ENCODE measurements at regions not wholly inside any gene's neighbourhood (a gene's known extent, or its start where the extent isn't known, plus 50 kb on each side); places are given as distances from the start of the nearest gene placed in this dataset.

- H3K36me3 ChIP-seq: no peaks in the 10 kb centered on the region
- H3K4me1 ChIP-seq: no peaks in the 10 kb centered on the region
- no peak overlapping the region for H3K4me2 ChIP-seq
- H3K9ac ChIP-seq: no peak overlapping the region
- no peak for TF ChIP-seq Cebpa-rat (IDR thresholded peaks at IDR 0.05)
- no peaks in the 10 kb centered on the region for H3K9me3 ChIP-seq
- H4K20me1 ChIP-seq: no peaks in the 10 kb centered on the region
- H3K4me3 ChIP-seq: no peak overlapping the region
- no peaks in the 10 kb centered on the region for H3K27me3 ChIP-seq
- no peak overlapping the region for H3K27ac ChIP-seq
Observed at GRCh38 chr12:13811061-13811460, 170.3 kb downstream of the GRIN2B start.

GRCh38 chr12:13805041-13805440 lies 176.4 kb downstream of the GRIN2B start:
- no peak for TF ChIP-seq Cebpa-rat (IDR thresholded peaks at IDR 0.05)
- H3K4me2 ChIP-seq: no peak overlapping the region

GRCh38 chr12:13801543-13801942 lies 179.9 kb downstream of the GRIN2B start:
- H3K9ac ChIP-seq: no peak overlapping the region
- H3K4me2 ChIP-seq: no peak overlapping the region
- no peak overlapping the region for H3K4me3 ChIP-seq
- TF ChIP-seq Cebpa-rat (IDR thresholded peaks at IDR 0.05): no peak
- no peaks in the 10 kb centered on the region for H3K36me3 ChIP-seq
- H3K27ac ChIP-seq: no peak overlapping the region
- H3K9me3 ChIP-seq: no peaks in the 10 kb centered on the region
- H3K4me1 ChIP-seq: no peaks in the 10 kb centered on the region
- H3K27me3 ChIP-seq: no peaks in the 10 kb centered on the region
- H4K20me1 ChIP-seq: no peaks in the 10 kb centered on the region

More at GRCh38 chr12:13805041-13805440, 176.4 kb downstream of the GRIN2B start:
- H3K9me3 ChIP-seq: no peaks in the 10 kb centered on the region
- no peaks in the 10 kb centered on the region for H4K20me1 ChIP-seq
- no peak overlapping the region for H3K9ac ChIP-seq
- H3K4me3 ChIP-seq: no peak overlapping the region
- H3K36me3 ChIP-seq: no peaks in the 10 kb centered on the region
- no peaks in the 10 kb centered on the region for H3K4me1 ChIP-seq
- H3K27ac ChIP-seq: no peak overlapping the region
- H3K27me3 ChIP-seq: no peaks in the 10 kb centered on the region

- no peak overlapping the region for H3K4me3 ChIP-seq
- no peaks in the 10 kb centered on the region for H3K36me3 ChIP-seq
- no peaks in the 10 kb centered on the region for H3K27me3 ChIP-seq
- TF ChIP-seq Cebpa-rat (IDR thresholded peaks at IDR 0.05): no peak
- H3K9me3 ChIP-seq: no peaks in the 10 kb centered on the region
- H3K27ac ChIP-seq: no peak overlapping the region
- no peak overlapping the region for H3K9ac ChIP-seq
- no peaks in the 10 kb centered on the region for H3K4me1 ChIP-seq
- no peaks in the 10 kb centered on the region for H4K20me1 ChIP-seq
- H3K4me2 ChIP-seq: no peak overlapping the region
Observed at GRCh38 chr12:13799574-13799973, 181.8 kb downstream of the GRIN2B start.

GRCh38 chr12:13798162-13798561 lies 183.2 kb downstream of the GRIN2B start:
- no peaks in the 10 kb centered on the region for H4K20me1 ChIP-seq
- no peaks in the 10 kb centered on the region for H3K9me3 ChIP-seq
- H3K9ac ChIP-seq: no peak overlapping the region
- H3K4me3 ChIP-seq: no peak overlapping the region
- no peak overlapping the region for H3K27ac ChIP-seq
- TF ChIP-seq Cebpa-rat (IDR thresholded peaks at IDR 0.05): no peak
- H3K27me3 ChIP-seq: no peaks in the 10 kb centered on the region
- H3K4me1 ChIP-seq: no peaks in the 10 kb centered on the region
- no peaks in the 10 kb centered on the region for H3K36me3 ChIP-seq
- no peak overlapping the region for H3K4me2 ChIP-seq

- no peak overlapping the region for H3K27ac ChIP-seq
- peaks cover 13% of the 10 kb centered on the region for H3K4me1 ChIP-seq
- H3K27me3 ChIP-seq: no peaks in the 10 kb centered on the region
- TF ChIP-seq Cebpa-rat (IDR thresholded peaks at IDR 0.05): no peak
- H3K4me3 ChIP-seq: no peak overlapping the region
- no peak overlapping the region for H3K4me2 ChIP-seq
- no peaks in the 10 kb centered on the region for H3K9me3 ChIP-seq
- no peak overlapping the region for H3K9ac ChIP-seq
- H3K36me3 ChIP-seq: no peaks in the 10 kb centered on the region
- H4K20me1 ChIP-seq: no peaks in the 10 kb centered on the region
Observed at GRCh38 chr12:13794706-13795105, 186.7 kb downstream of the GRIN2B start.

- Histone ChIP-seq H3K9ac (no peak overlapping the region), H3K27ac (no peak overlapping the region), H3K27me3 (no peaks in the 10 kb centered on the region), H3K9me3 (no peaks in the 10 kb centered on the region), H3K4me1 (peaks cover 26% of the 10 kb centered on the region), H3K4me2 (peak overlapping the region; percentile 23), H3K4me3 (no peak overlapping the region), H3K36me3 (no peaks in the 10 kb centered on the region), H4K20me1 (no peaks in the 10 kb centered on the region)
- TF ChIP-seq Cebpa-rat (IDR thresholded peaks at IDR 0.05): no peak
Observed at GRCh38 chr12:13790317-13790716, 191.1 kb downstream of the GRIN2B start.

DNA sequence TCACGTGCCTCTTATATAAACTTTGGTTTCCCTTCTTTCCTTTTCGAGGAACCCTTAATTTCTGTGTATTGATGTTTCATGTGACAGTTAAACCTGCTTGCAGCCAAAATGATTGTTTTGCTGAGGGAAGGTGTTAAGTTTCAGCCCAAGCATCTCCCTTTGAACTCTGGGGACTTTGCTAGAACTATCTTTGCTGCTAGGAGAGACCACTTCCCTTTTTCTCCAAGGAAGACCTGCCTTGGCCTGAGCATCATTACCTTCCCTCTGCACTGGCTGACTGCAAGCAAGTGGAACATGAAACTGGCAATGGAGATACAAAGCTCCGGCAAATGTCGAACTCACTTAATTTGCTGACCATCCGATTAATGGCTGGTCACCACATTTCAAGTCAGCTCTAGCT lies 192.8 kb downstream of the GRIN2B start:
- Histone ChIP-seq H3K9ac (no peak overlapping the region), H4K20me1 (no peaks in the 10 kb centered on the region), H3K27ac (no peak overlapping the region), H3K4me3 (no peak overlapping the region), H3K4me2 (peak overlapping the region; percentile 21; the same call in 1 of the 2 replicates), H3K4me1 (peaks cover 26% of the 10 kb centered on the region), H3K36me3 (no peaks in the 10 kb centered on the region), H3K9me3 (no peaks in the 10 kb centered on the region), H3K27me3 (no peaks in the 10 kb centered on the region)
- TF ChIP-seq Cebpa-rat (IDR thresholded peaks at IDR 0.05): no peak

GRCh38 chr12:13786646-13787045 lies 194.8 kb downstream of the GRIN2B start:
- no peak overlapping the region for H3K27ac ChIP-seq
- no peak overlapping the region for H3K4me3 ChIP-seq
- no peak overlapping the region for H3K9ac ChIP-seq
- TF ChIP-seq Cebpa-rat (IDR thresholded peaks at IDR 0.05): no peak
- H3K36me3 ChIP-seq: no peaks in the 10 kb centered on the region
- no peaks in the 10 kb centered on the region for H3K9me3 ChIP-seq
- H4K20me1 ChIP-seq: no peaks in the 10 kb centered on the region
- H3K4me1 ChIP-seq: peaks cover 26% of the 10 kb centered on the region
- H3K27me3 ChIP-seq: no peaks in the 10 kb centered on the region
- no peak overlapping the region for H3K4me2 ChIP-seq

- no peak for TF ChIP-seq Cebpa-rat (IDR thresholded peaks at IDR 0.05)
- Histone ChIP-seq H3K36me3 (no peaks in the 10 kb centered on the region), H3K27ac (no peak overlapping the region), H3K9ac (no peak overlapping the region), H3K4me1 (peaks cover 12% of the 10 kb centered on the region), H3K27me3 (no peaks in the 10 kb centered on the region), H3K9me3 (no peaks in the 10 kb centered on the region), H3K4me3 (no peak overlapping the region), H3K4me2 (no peak overlapping the region), H4K20me1 (no peaks in the 10 kb centered on the region)
Observed at GRCh38 chr12:13784504-13784903, 196.9 kb downstream of the GRIN2B start.

DNA sequence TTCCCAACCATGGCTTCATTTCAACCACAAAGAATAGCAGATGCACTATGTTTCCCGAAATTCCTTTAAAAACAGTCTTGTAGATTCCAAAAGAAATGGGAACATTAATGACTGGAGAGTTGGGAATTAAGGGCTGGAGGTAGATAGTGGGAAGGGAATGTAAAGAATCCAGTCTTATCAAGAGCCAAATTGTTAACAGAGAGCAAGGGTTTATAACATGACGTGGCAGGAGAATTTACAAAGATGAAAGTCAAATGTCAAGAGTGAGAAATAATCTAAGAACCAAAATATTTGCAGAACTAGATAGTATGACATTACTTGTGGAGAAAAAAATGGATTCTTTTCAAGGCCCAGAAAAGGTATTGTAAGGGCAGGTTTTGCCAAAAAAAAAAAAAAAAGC lies 200.9 kb downstream of the GRIN2B start:
- no peaks in the 10 kb centered on the region for H4K20me1 ChIP-seq
- no peak for TF ChIP-seq Cebpa-rat (IDR thresholded peaks at IDR 0.05)
- no peaks in the 10 kb centered on the region for H3K9me3 ChIP-seq
- no peaks in the 10 kb centered on the region for H3K4me1 ChIP-seq
- H3K27me3 ChIP-seq: no peaks in the 10 kb centered on the region
- H3K36me3 ChIP-seq: no peaks in the 10 kb centered on the region
- no peak overlapping the region for H3K9ac ChIP-seq
- H3K4me2 ChIP-seq: no peak overlapping the region
- H3K27ac ChIP-seq: no peak overlapping the region
- H3K4me3 ChIP-seq: no peak overlapping the region
